PC-9 (cell line): ENCODE measurements at regions not wholly inside any gene's neighbourhood (a gene's known extent, or its start where the extent isn't known, plus 50 kb on each side); places are given as distances from the start of the nearest gene placed in this dataset.

Experiments used
- BruUV-seq: library from RNA; stranded (reverse); fragments of 400-500 nt; replicated peaks from 2 replicates; lab custom pipeline; 2021; lab: Mats Ljungman, UMichigan
- CTCF ChIA-PET: fragments of 300-600 bp; sonication (Branson Sonifier 250); formaldehyde crosslinking; loops from one replicate; lab custom pipeline; 2022; ENCODE audit warnings: antibody characterized with exemption; lab: Charles Lee
- POLR2A ChIA-PET: fragments of 300-600 bp; sonication (Branson Sonifier 250); formaldehyde crosslinking; loops from one replicate; lab custom pipeline; 2022; ENCODE audit warnings: antibody characterized with exemption; ENCODE audit not compliant: unreplicated experiment; lab: Charles Lee
- DNase-seq, 2 experiments: peaks; one replicate each; pipeline versions ENCODE4 v3.0.0 to v3.0.0-alpha.2; 2015 to 2022; ENCODE audit warnings: mixed read lengths in 1 of 2
- H2AFZ ChIP-seq: fragments of 200-600 bp; sonication (generic); 2 replicates; pipeline ENCODE4 v1.8.1; 2017; ENCODE audit warnings: antibody characterized with exemption
- H3F3A ChIP-seq: fragments of 200-600 bp; sonication (generic); 2 replicates; pipeline ENCODE4 v1.8.1; 2017; ENCODE audit warnings: antibody characterized with exemption, mild to moderate bottlenecking, low read depth; ENCODE audit not compliant: insufficient read depth
- H3K27ac ChIP-seq: fragments of 200-600 bp; sonication (generic); 2 replicates; pipeline ENCODE4 v1.6.1; 2016; ENCODE audit warnings: mixed run types
- H3K27me3 ChIP-seq: fragments of 200-600 bp; sonication (generic); 2 replicates; pipeline ENCODE4 v1.6.1; 2016; ENCODE audit warnings: low read depth, mixed run types; ENCODE audit not compliant: insufficient read depth
- H3K36me3 ChIP-seq: fragments of 200-600 bp; sonication (generic); 2 replicates; pipeline ENCODE4 v1.6.1; 2016; ENCODE audit warnings: low read depth, mixed run types
- H3K4me1 ChIP-seq: fragments of 200-600 bp; sonication (generic); replicated peaks from 2 replicates; pipeline ENCODE4 v1.6.1; 2016; ENCODE audit warnings: mixed run types; ENCODE audit not compliant: insufficient read depth
- H3K4me2 ChIP-seq: fragments of 200-600 bp; sonication (generic); 2 replicates; pipeline ENCODE4 v1.6.1; 2017; ENCODE audit warnings: mixed run types
- H3K4me3 ChIP-seq: fragments of 200-600 bp; sonication (generic); 2 replicates; pipeline ENCODE4 v1.6.1; 2016; ENCODE audit warnings: mixed run types
- H3K79me2 ChIP-seq: fragments of 200-600 bp; sonication (generic); 2 replicates; pipeline ENCODE4 v1.6.1; 2017; ENCODE audit warnings: low read depth, mixed run types
- H3K9me2 ChIP-seq: fragments of 200-600 bp; sonication (generic); 2 replicates; pipeline ENCODE4 v1.8.1; 2017; ENCODE audit warnings: mild to moderate bottlenecking; ENCODE audit not compliant: insufficient read depth
- H3K9me3 ChIP-seq: fragments of 200-600 bp; sonication (generic); 2 replicates; pipeline ENCODE4 v1.8.1; 2016; ENCODE audit warnings: low read depth; ENCODE audit not compliant: insufficient read depth
- H4K20me1 ChIP-seq: fragments of 200-600 bp; sonication (generic); 2 replicates; pipeline ENCODE4 v1.8.1; 2017; ENCODE audit not compliant: insufficient read depth
- EZH2 ChIP-seq: fragments of 200-600 bp; sonication (generic); IDR thresholded peaks from 2 replicates; pipeline ENCODE4 v1.8.0; 2017; ENCODE audit warnings: antibody characterized with exemption, low read depth
- intact Hi-C: fragments of 100-400 bp; cut with micrococcal nuclease; formaldehyde crosslinking; loops from one replicate; pipeline ENCODE4 v1.10.0; 2022; ENCODE audit not compliant: unreplicated experiment
- TF ChIP-seq, protein P1 (sequence below): fragments of 200-600 bp; sonication (generic); conservative IDR thresholded peaks from 2 replicates; pipeline ENCODE4 v1.6.1; 2017; ENCODE audit warnings: mixed run types, antibody characterized with exemption, mild to moderate bottlenecking, moderate library complexity

DNA sequence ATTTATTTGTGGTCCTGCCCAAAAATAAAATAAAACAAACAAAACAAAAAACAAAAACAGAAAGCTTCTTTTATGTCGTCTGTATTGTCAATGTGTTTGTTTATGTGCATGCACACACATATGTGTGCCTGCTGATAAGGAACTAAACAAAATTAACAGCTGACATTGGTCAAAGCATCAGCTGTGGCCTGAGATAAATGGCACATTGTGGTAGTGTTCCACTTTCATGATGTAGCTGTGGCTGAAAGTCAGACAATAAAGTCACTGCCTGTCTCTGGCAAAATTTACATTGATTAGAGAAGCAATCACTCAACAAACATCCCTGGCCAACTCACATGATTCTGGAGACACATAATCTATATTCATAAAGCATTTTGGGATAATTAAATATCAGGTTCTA lies 203.4 kb upstream of the PIK3C3 start:
- CTCF ChIA-PET = no interaction called here
- BruUV-seq = no TSS peak
- intact Hi-C loops = no loop called here

DNA sequence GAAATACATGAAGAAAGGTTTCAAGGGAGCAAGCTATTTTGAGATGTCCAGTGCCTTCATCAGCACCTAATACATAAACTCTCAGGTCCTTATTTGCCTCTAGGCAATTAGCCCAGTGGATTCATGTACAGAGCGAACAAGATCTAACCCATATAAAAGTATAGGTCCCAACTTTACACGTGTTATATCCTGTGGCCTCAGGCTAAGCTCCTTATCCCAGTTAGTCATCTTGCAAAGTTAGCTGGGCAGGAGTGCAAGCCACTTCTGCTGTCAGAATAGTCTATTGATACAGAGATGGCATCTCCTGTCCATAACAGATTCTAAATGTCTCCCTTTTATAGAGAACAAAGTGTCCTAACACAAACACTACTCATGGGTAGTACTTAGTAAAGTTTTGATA lies 203.9 kb upstream of the PIK3C3 start:
- H2AFZ ChIP-seq = no peak overlapping the region
- no peaks in the 10 kb centered on the region for H3K4me1 ChIP-seq
- intact Hi-C loops = no loop called here
- H3K27ac ChIP-seq = no peak overlapping the region
- no peaks in the 10 kb centered on the region for H3K9me3 ChIP-seq
- no peak overlapping the region for H3K4me3 ChIP-seq
- no peaks in the 10 kb centered on the region for H3K9me2 ChIP-seq
- no peaks in the 10 kb centered on the region for H3F3A ChIP-seq
- H3K79me2 ChIP-seq = no peaks in the 10 kb centered on the region
- ChIA-PET CTCF (no interaction called here), POLR2A (no interaction called here)
- no peaks in the 10 kb centered on the region for H3K36me3 ChIP-seq
- H4K20me1 ChIP-seq = no peaks in the 10 kb centered on the region
- BruUV-seq = no TSS peak
- no peak for DNase-seq
- H3K4me2 ChIP-seq = no peak overlapping the region
- no peaks in the 10 kb centered on the region for H3K27me3 ChIP-seq
- TF ChIP-seq, protein P1, sequence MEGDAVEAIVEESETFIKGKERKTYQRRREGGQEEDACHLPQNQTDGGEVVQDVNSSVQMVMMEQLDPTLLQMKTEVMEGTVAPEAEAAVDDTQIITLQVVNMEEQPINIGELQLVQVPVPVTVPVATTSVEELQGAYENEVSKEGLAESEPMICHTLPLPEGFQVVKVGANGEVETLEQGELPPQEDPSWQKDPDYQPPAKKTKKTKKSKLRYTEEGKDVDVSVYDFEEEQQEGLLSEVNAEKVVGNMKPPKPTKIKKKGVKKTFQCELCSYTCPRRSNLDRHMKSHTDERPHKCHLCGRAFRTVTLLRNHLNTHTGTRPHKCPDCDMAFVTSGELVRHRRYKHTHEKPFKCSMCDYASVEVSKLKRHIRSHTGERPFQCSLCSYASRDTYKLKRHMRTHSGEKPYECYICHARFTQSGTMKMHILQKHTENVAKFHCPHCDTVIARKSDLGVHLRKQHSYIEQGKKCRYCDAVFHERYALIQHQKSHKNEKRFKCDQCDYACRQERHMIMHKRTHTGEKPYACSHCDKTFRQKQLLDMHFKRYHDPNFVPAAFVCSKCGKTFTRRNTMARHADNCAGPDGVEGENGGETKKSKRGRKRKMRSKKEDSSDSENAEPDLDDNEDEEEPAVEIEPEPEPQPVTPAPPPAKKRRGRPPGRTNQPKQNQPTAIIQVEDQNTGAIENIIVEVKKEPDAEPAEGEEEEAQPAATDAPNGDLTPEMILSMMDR = no peak
- no peak for TF ChIP-seq EZH2

More for the DNA sequence above, 203.4 kb upstream of the PIK3C3 start:
- POLR2A ChIA-PET = interaction anchor here (0.7 kb wide), 1 partner anchor 18 kb away, joined by 6 read pairs; no protein-coding TSS in a partner anchor
- DNase-seq = no peak
- no peaks in the 10 kb centered on the region for H3K9me3 ChIP-seq
- H2AFZ ChIP-seq = no peak overlapping the region
- no peaks in the 10 kb centered on the region for H4K20me1 ChIP-seq
- no peaks in the 10 kb centered on the region for H3K9me2 ChIP-seq
- no peak overlapping the region for H3K4me2 ChIP-seq
- no peaks in the 10 kb centered on the region for H3K4me1 ChIP-seq
- H3K4me3 ChIP-seq = no peak overlapping the region
- H3K36me3 ChIP-seq = no peaks in the 10 kb centered on the region
- H3K27me3 ChIP-seq = no peaks in the 10 kb centered on the region
- TF ChIP-seq EZH2 = no peak
- TF ChIP-seq, protein P1 = no peak
- H3K27ac ChIP-seq = no peak overlapping the region
- H3K79me2 ChIP-seq = no peaks in the 10 kb centered on the region
- H3F3A ChIP-seq = no peaks in the 10 kb centered on the region

DNA sequence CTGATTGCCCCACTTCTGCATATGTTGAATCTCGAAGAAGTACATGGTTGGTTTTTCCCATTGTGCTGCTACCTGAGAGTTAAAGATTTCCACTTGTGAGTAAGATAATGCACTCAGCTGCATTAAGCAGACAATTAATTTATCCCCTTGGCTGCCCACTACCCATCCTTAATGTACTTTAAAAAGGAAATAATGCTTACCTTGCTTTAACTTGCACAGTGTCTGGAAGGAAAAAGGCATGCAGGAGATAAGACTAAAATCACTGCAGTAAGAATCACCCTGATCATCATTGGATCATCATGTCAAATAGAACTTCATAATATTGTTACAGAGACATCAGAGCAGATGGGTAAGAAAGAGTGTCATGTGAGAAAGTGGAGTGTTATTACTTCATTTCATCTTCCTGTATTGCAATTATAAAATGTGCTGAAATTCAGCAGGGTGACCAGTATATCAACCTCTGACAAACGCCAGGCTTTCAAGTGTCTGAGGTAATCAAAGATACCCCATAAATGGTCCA lies 207.3 kb upstream of the PIK3C3 start:
- Histone ChIP-seq H3K27me3 (no peaks in the 10 kb centered on the region), H3K9me2 (no peaks in the 10 kb centered on the region), H3K4me2 (no peak overlapping the region), H3K4me3 (no peak overlapping the region), H3K9me3 (no peaks in the 10 kb centered on the region), H3K79me2 (no peaks in the 10 kb centered on the region), H4K20me1 (no peaks in the 10 kb centered on the region), H3K27ac (no peak overlapping the region), H2AFZ (no peak overlapping the region), H3F3A (no peaks in the 10 kb centered on the region), H3K36me3 (no peaks in the 10 kb centered on the region), H3K4me1 (no peaks in the 10 kb centered on the region)
- intact Hi-C loops = loop anchor here (5.0 to 10.0 kb wide), 2 partner anchors 157 to 810 kb away; no protein-coding TSS in a partner anchor
- ChIA-PET CTCF (no interaction called here), POLR2A (no interaction called here)
- no peak for DNase-seq
- no peak for TF ChIP-seq EZH2
- TF ChIP-seq, protein P1 = no peak
- BruUV-seq = no TSS peak
